ENCODE measurements at regions not wholly inside any gene's neighbourhood (a gene's known extent, or its start where the extent isn't known, plus 50 kb on each side); places are given as distances from the start of the nearest gene placed in this dataset.

DNA sequence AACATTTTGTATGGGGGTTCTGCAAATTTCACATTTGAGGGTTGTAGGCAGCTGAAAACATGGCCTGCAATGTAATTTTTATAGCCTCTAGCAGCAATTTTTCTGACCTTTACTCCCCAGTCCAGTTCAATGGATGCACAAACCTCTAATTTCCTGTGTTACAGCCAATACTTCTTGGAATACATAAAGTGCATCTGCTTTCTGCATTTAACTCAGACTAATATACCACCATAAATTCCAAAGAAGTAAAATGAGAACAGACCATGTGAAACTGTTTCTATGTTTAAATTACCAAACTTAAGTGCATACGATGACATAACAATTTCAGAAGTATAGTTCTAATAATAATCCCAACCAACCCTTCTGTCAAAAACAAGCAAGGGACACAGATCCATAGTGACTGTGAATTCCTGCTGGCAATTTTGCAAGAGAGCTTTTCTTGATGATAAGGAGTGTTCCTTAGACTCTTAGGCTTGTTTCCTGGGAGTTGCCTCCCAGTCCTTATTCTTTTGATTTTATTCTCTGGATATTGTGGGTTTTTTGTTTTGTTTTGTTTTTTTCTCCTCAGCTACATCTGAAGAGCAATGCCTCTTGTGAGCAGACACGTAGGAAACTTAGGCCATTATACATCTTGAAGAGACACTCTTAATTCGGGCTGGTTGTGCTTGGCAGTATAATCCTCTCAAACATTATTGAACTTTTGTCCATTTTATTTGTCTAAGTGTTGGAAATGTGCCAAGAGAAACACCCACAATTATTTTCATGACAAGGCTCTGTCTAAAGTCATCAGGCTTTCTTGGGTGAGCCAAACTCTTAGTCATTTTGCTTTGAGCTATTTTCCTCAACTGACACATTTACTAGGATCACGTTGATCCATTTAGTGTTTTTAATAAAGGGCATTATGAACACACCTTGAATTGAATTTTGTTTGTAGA is 51.3 kb upstream of the RERGL start:
- Histone ChIP-seq H3K36me3 (ENCODE audit: control insufficient read depth in 2 of 2, extremely low read depth in 1 of 2, insufficient read depth in 2 of 2, low read length in 2 of 2) (no peaks in the 10 kb centered on the region), H3K4me2 (ENCODE audit: control insufficient read depth, extremely low read depth, insufficient read depth, low read depth, low read length) (peak overlapping the region; percentile 13), H3K27me3 (ENCODE audit: control insufficient read depth, extremely low read depth, insufficient read depth, low read length) (no peaks in the 10 kb centered on the region), H3K27ac (ENCODE audit: control insufficient read depth, insufficient read depth, low read length) (no peak overlapping the region), H3K9me1 (ENCODE audit: control insufficient read depth, extremely low read depth, insufficient read depth, low read length) (no peaks in the 10 kb centered on the region), H3K4me3 (ENCODE audit: control insufficient read depth in 2 of 3, extremely low read depth in 1 of 3, insufficient read depth in 2 of 3, low read depth in 1 of 3, low read length in 3 of 3) (no peak overlapping the region), H4K20me1 (ENCODE audit: control insufficient read depth, extremely low read depth, insufficient read depth, low read length) (no peaks in the 10 kb centered on the region), H3K4me1 (ENCODE audit: control insufficient read depth, extremely low read depth, insufficient read depth, low read length) (peaks cover 6% of the 10 kb centered on the region), H3K79me2 (ENCODE audit: control insufficient read depth, insufficient read depth, low read length) (no peaks in the 10 kb centered on the region), H2AFZ (ENCODE audit: control insufficient read depth, low read length) (no peak overlapping the region), H3K9ac (ENCODE audit: control insufficient read depth, extremely low read depth, insufficient read depth, low read length) (no peak overlapping the region), H3K9me3 (ENCODE audit: control insufficient read depth, low read depth, low read length) (no peaks in the 10 kb centered on the region)
- no peak for TF ChIP-seq EZH2 (IDR thresholded peaks at IDR 0.05; ENCODE audit: low read length)
- TF ChIP-seq, protein P1, sequence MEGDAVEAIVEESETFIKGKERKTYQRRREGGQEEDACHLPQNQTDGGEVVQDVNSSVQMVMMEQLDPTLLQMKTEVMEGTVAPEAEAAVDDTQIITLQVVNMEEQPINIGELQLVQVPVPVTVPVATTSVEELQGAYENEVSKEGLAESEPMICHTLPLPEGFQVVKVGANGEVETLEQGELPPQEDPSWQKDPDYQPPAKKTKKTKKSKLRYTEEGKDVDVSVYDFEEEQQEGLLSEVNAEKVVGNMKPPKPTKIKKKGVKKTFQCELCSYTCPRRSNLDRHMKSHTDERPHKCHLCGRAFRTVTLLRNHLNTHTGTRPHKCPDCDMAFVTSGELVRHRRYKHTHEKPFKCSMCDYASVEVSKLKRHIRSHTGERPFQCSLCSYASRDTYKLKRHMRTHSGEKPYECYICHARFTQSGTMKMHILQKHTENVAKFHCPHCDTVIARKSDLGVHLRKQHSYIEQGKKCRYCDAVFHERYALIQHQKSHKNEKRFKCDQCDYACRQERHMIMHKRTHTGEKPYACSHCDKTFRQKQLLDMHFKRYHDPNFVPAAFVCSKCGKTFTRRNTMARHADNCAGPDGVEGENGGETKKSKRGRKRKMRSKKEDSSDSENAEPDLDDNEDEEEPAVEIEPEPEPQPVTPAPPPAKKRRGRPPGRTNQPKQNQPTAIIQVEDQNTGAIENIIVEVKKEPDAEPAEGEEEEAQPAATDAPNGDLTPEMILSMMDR (optimal IDR thresholded peaks at IDR 0.05 in 1 of 3, IDR thresholded peaks at IDR 0.05 in 1 of 3, conservative IDR thresholded peaks at IDR 0.05 in 1 of 3; ENCODE audit: extremely low read depth in 1 of 3, insufficient read depth in 2 of 3, low read length in 3 of 3): no peak
- peak; percentile 17 for DNase-seq (ENCODE audit: low read depth, low spot score)
- dilution Hi-C loops (cut with MboI; ENCODE audit: extremely low pct_ligation_motif_present, low sequenced_read_pairs): no loop called here
- peak; percentile 77 for FAIRE-seq

DNA sequence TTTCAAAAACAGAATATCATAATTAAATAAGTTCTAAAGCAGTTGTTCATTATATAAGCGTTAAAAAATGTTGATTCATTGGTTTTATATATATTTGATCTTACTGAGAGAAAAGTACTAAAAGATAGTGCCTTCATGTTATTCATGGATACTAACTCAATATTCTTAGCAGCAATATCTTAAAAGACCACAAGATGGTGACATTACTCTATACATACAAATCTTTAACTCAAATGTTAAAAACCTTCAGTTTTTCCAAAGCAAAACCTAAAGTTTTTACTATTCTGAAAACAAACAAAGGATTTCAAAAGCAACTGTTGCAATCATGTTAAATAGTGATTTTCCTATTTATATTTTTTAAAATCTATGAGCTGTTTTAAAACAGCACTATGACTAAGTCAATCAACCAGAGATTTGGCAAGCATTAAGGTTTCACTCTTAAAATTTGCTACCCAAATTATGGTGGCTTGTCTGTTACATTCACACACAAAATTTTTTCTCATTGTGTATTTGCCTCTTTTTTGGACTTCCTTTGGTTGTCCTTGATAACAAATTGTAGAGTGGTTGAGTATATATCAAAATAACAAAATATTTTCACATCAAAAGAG is 50.1 kb upstream of the RERGL start:
- Histone ChIP-seq H4K20me1 (ENCODE audit: control insufficient read depth, extremely low read depth, insufficient read depth, low read length) (no peaks in the 10 kb centered on the region), H2AFZ (ENCODE audit: control insufficient read depth, low read length) (no peak overlapping the region), H3K4me3 (ENCODE audit: control insufficient read depth in 2 of 3, extremely low read depth in 1 of 3, insufficient read depth in 2 of 3, low read depth in 1 of 3, low read length in 3 of 3) (no peak overlapping the region), H3K27ac (ENCODE audit: control insufficient read depth, insufficient read depth, low read length) (no peak overlapping the region), H3K36me3 (ENCODE audit: control insufficient read depth in 2 of 2, extremely low read depth in 1 of 2, insufficient read depth in 2 of 2, low read length in 2 of 2) (no peaks in the 10 kb centered on the region), H3K9me1 (ENCODE audit: control insufficient read depth, extremely low read depth, insufficient read depth, low read length) (no peaks in the 10 kb centered on the region), H3K4me2 (ENCODE audit: control insufficient read depth, extremely low read depth, insufficient read depth, low read depth, low read length) (no peak overlapping the region), H3K27me3 (ENCODE audit: control insufficient read depth, extremely low read depth, insufficient read depth, low read length) (no peaks in the 10 kb centered on the region), H3K9me3 (ENCODE audit: control insufficient read depth, low read depth, low read length) (no peaks in the 10 kb centered on the region), H3K79me2 (ENCODE audit: control insufficient read depth, insufficient read depth, low read length) (no peaks in the 10 kb centered on the region), H3K4me1 (ENCODE audit: control insufficient read depth, extremely low read depth, insufficient read depth, low read length) (peaks cover 6% of the 10 kb centered on the region), H3K9ac (ENCODE audit: control insufficient read depth, extremely low read depth, insufficient read depth, low read length) (no peak overlapping the region)
- dilution Hi-C loops (cut with MboI; ENCODE audit: extremely low pct_ligation_motif_present, low sequenced_read_pairs): no loop called here
- DNase-seq (ENCODE audit: low read depth, low spot score) (no peak), FAIRE-seq (no peak)
- no peak for TF ChIP-seq EZH2 (IDR thresholded peaks at IDR 0.05; ENCODE audit: low read length)
- TF ChIP-seq, protein P1 (optimal IDR thresholded peaks at IDR 0.05 in 1 of 3, IDR thresholded peaks at IDR 0.05 in 1 of 3, conservative IDR thresholded peaks at IDR 0.05 in 1 of 3; ENCODE audit: extremely low read depth in 1 of 3, insufficient read depth in 2 of 3, low read length in 3 of 3): peak in 2 of 3 experiments; percentile 31 to 40

All from keratinocyte (primary cell).